ENCODE measurements at regions not wholly inside any gene's neighbourhood (a gene's known extent, or its start where the extent isn't known, plus 50 kb on each side); places are given as distances from the start of the nearest gene placed in this dataset.

DNA sequence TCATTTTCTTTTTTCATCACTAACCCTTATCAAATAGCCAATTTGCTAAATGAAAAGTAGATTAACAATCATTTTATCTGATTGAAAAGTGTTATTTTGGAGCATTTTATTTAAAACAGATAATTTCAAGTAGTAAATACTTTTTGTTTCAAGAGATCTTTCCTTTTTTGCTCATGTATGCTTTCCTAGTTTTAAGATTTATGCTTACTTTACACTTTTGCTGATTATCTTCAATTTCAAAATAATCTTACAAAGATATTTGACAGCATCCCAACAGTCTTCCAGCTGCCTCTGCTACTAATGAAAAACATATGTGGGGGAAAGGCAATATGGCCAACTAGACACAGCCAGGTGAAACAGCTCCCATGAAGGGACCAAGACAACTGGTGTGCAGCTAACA is 1027.3 kb upstream of the CDH9 start:
- Histone ChIP-seq H3K9ac (ENCODE audit: low read depth, low read length) (no peak overlapping the region), H3K36me3 (ENCODE audit: control insufficient read depth, insufficient read depth, low read length) (no peaks in the 10 kb centered on the region), H3K27me3 (ENCODE audit: control insufficient read depth, insufficient read depth, low read length) (no peaks in the 10 kb centered on the region), H3K4me3 (ENCODE audit: low read depth, low read length) (no peak overlapping the region), H3K4me1 (ENCODE audit: control insufficient read depth, insufficient read depth, low read length) (no peaks in the 10 kb centered on the region), H3K9me3 (ENCODE audit: control insufficient read depth, insufficient read depth, low read length) (no peaks in the 10 kb centered on the region)

- Histone ChIP-seq H3K27me3 (ENCODE audit: control insufficient read depth, insufficient read depth, low read length) (no peaks in the 10 kb centered on the region), H3K36me3 (ENCODE audit: control insufficient read depth, insufficient read depth, low read length) (no peaks in the 10 kb centered on the region), H3K9me3 (ENCODE audit: control insufficient read depth, insufficient read depth, low read length) (no peaks in the 10 kb centered on the region), H3K9ac (ENCODE audit: low read depth, low read length) (no peak overlapping the region), H3K4me1 (ENCODE audit: control insufficient read depth, insufficient read depth, low read length) (no peaks in the 10 kb centered on the region), H3K4me3 (ENCODE audit: low read depth, low read length) (no peak overlapping the region)
These were observed 1008.2 kb upstream of the CDH9 start for GRCh38 chr5:28046596-28046995.

DNA sequence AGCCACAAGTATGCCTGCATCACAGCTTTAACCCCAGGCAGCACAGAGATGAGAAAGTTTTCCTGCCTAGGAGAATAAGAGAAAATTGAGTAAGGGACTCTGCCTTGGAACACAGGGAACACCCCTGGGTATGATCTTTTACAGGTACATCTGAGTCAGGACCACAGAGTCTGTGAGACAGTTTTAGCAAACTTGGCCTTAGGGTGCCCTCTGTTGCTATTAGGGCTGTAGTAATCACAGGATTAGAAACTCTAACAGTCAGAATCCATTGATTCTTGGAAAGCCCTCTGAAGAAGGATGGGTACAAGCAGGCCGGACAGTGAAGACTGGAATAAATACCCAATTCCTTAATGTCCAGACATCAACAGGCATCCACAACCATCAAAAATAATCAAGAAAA is 989.5 kb upstream of the CDH9 start:
- Histone ChIP-seq H3K9ac (ENCODE audit: low read depth, low read length) (no peak overlapping the region), H3K4me1 (ENCODE audit: control insufficient read depth, insufficient read depth, low read length) (no peaks in the 10 kb centered on the region), H3K36me3 (ENCODE audit: control insufficient read depth, insufficient read depth, low read length) (no peaks in the 10 kb centered on the region), H3K4me3 (ENCODE audit: low read depth, low read length) (no peak overlapping the region), H3K9me3 (ENCODE audit: control insufficient read depth, insufficient read depth, low read length) (no peaks in the 10 kb centered on the region), H3K27me3 (ENCODE audit: control insufficient read depth, insufficient read depth, low read length) (no peaks in the 10 kb centered on the region)

- no peak overlapping the region for H3K9ac ChIP-seq (ENCODE audit: low read depth, low read length)
- H3K27me3 ChIP-seq (ENCODE audit: control insufficient read depth, insufficient read depth, low read length), result no peaks in the 10 kb centered on the region
- peaks cover 13% of the 10 kb centered on the region for H3K9me3 ChIP-seq (ENCODE audit: control insufficient read depth, insufficient read depth, low read length)
- no peaks in the 10 kb centered on the region for H3K36me3 ChIP-seq (ENCODE audit: control insufficient read depth, insufficient read depth, low read length)
- no peak overlapping the region for H3K4me3 ChIP-seq (ENCODE audit: low read depth, low read length)
- no peaks in the 10 kb centered on the region for H3K4me1 ChIP-seq (ENCODE audit: control insufficient read depth, insufficient read depth, low read length)
These were observed 978.8 kb upstream of the CDH9 start for GRCh38 chr5:28017178-28017577.

- Histone ChIP-seq H3K36me3 (ENCODE audit: control insufficient read depth, insufficient read depth, low read length) (no peaks in the 10 kb centered on the region), H3K4me1 (ENCODE audit: control insufficient read depth, insufficient read depth, low read length) (no peaks in the 10 kb centered on the region), H3K9me3 (ENCODE audit: control insufficient read depth, insufficient read depth, low read length) (peaks cover 15% of the 10 kb centered on the region), H3K27me3 (ENCODE audit: control insufficient read depth, insufficient read depth, low read length) (no peaks in the 10 kb centered on the region), H3K4me3 (ENCODE audit: low read depth, low read length) (no peak overlapping the region), H3K9ac (ENCODE audit: low read depth, low read length) (no peak overlapping the region)
These were observed 976.4 kb upstream of the CDH9 start for GRCh38 chr5:28014779-28015178.

- Histone ChIP-seq H3K4me3 (ENCODE audit: low read depth, low read length) (no peak overlapping the region), H3K27me3 (ENCODE audit: control insufficient read depth, insufficient read depth, low read length) (no peaks in the 10 kb centered on the region), H3K36me3 (ENCODE audit: control insufficient read depth, insufficient read depth, low read length) (no peaks in the 10 kb centered on the region), H3K9ac (ENCODE audit: low read depth, low read length) (no peak overlapping the region), H3K9me3 (ENCODE audit: control insufficient read depth, insufficient read depth, low read length) (peaks cover 15% of the 10 kb centered on the region), H3K4me1 (ENCODE audit: control insufficient read depth, insufficient read depth, low read length) (no peaks in the 10 kb centered on the region)
These were observed 974.2 kb upstream of the CDH9 start for GRCh38 chr5:28012538-28012937.

- H3K4me1 ChIP-seq (ENCODE audit: control insufficient read depth, insufficient read depth, low read length), result no peaks in the 10 kb centered on the region
- H3K27me3 ChIP-seq (ENCODE audit: control insufficient read depth, insufficient read depth, low read length), result no peaks in the 10 kb centered on the region
- H3K4me3 ChIP-seq (ENCODE audit: low read depth, low read length), result no peak overlapping the region
- H3K36me3 ChIP-seq (ENCODE audit: control insufficient read depth, insufficient read depth, low read length), result no peaks in the 10 kb centered on the region
- no peak overlapping the region for H3K9ac ChIP-seq (ENCODE audit: low read depth, low read length)
- peaks cover 15% of the 10 kb centered on the region for H3K9me3 ChIP-seq (ENCODE audit: control insufficient read depth, insufficient read depth, low read length)
These were observed 971.2 kb upstream of the CDH9 start for GRCh38 chr5:28009576-28009975.

DNA sequence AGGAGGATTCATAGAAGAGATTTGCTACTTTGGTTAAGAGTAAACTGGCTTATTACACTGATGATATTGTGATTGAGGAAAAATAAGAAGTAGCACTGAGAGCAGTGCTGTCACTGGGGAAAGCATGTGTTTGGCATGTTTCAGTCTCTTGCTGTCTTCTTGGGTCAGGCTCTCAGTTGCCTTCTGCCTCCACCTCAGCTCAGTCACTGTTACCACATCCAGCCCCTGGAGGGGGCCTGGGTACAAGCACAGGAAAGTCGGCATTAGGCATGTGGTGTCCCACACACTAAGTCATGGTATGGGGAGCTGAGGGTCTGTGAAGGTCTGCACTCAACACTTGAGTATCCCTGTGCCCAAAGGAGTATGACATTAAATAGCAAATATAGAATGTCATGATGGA is 958.3 kb upstream of the CDH9 start:
- Histone ChIP-seq H3K9ac (ENCODE audit: low read depth, low read length) (no peak overlapping the region), H3K4me3 (ENCODE audit: low read depth, low read length) (no peak overlapping the region), H3K27me3 (ENCODE audit: control insufficient read depth, insufficient read depth, low read length) (no peaks in the 10 kb centered on the region)

GRCh38 chr5:27995867-27996266 is 957.5 kb upstream of the CDH9 start:
- H3K27me3 ChIP-seq (ENCODE audit: control insufficient read depth, insufficient read depth, low read length), result no peaks in the 10 kb centered on the region
- no peaks in the 10 kb centered on the region for H3K36me3 ChIP-seq (ENCODE audit: control insufficient read depth, insufficient read depth, low read length)
- H3K9me3 ChIP-seq (ENCODE audit: control insufficient read depth, insufficient read depth, low read length), result no peaks in the 10 kb centered on the region
- no peak overlapping the region for H3K9ac ChIP-seq (ENCODE audit: low read depth, low read length)
- H3K4me1 ChIP-seq (ENCODE audit: control insufficient read depth, insufficient read depth, low read length), result no peaks in the 10 kb centered on the region
- H3K4me3 ChIP-seq (ENCODE audit: low read depth, low read length), result no peak overlapping the region

More for the DNA sequence above, 958.3 kb upstream of the CDH9 start:
- Histone ChIP-seq H3K4me1 (ENCODE audit: control insufficient read depth, insufficient read depth, low read length) (no peaks in the 10 kb centered on the region), H3K36me3 (ENCODE audit: control insufficient read depth, insufficient read depth, low read length) (no peaks in the 10 kb centered on the region), H3K9me3 (ENCODE audit: control insufficient read depth, insufficient read depth, low read length) (no peaks in the 10 kb centered on the region)

- Histone ChIP-seq H3K9ac (ENCODE audit: low read depth, low read length) (no peak overlapping the region), H3K4me3 (ENCODE audit: low read depth, low read length) (no peak overlapping the region), H3K9me3 (ENCODE audit: control insufficient read depth, insufficient read depth, low read length) (no peaks in the 10 kb centered on the region), H3K36me3 (ENCODE audit: control insufficient read depth, insufficient read depth, low read length) (no peaks in the 10 kb centered on the region), H3K27me3 (ENCODE audit: control insufficient read depth, insufficient read depth, low read length) (no peaks in the 10 kb centered on the region), H3K4me1 (ENCODE audit: control insufficient read depth, insufficient read depth, low read length) (no peaks in the 10 kb centered on the region)
These were observed 939.9 kb upstream of the CDH9 start for GRCh38 chr5:27978322-27978721.

DNA sequence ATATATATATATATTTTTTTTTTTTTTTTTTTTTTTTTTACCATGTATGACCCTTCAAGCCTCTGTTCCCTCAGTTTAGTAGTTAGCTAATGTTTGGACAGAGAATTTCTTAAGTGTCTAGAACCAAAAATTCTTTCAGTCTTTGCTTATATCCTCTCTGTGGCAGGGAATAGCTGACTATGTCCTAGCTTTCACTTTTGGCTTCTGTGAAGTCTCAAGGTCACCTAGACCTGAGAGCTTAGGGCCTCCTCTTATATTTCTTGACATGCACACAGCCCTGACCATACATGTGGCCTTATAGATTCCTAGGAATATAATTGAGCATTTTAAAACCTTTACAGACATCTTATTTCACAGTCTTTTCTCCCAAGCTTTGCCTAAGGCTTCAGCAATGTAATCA is 930.8 kb upstream of the CDH9 start:
- no peaks in the 10 kb centered on the region for H3K27me3 ChIP-seq (ENCODE audit: control insufficient read depth, insufficient read depth, low read length)
- no peak overlapping the region for H3K4me3 ChIP-seq (ENCODE audit: low read depth, low read length)
- no peaks in the 10 kb centered on the region for H3K9me3 ChIP-seq (ENCODE audit: control insufficient read depth, insufficient read depth, low read length)
- no peak overlapping the region for H3K9ac ChIP-seq (ENCODE audit: low read depth, low read length)
- H3K4me1 ChIP-seq (ENCODE audit: control insufficient read depth, insufficient read depth, low read length), result no peaks in the 10 kb centered on the region
- H3K36me3 ChIP-seq (ENCODE audit: control insufficient read depth, insufficient read depth, low read length), result no peaks in the 10 kb centered on the region

DNA sequence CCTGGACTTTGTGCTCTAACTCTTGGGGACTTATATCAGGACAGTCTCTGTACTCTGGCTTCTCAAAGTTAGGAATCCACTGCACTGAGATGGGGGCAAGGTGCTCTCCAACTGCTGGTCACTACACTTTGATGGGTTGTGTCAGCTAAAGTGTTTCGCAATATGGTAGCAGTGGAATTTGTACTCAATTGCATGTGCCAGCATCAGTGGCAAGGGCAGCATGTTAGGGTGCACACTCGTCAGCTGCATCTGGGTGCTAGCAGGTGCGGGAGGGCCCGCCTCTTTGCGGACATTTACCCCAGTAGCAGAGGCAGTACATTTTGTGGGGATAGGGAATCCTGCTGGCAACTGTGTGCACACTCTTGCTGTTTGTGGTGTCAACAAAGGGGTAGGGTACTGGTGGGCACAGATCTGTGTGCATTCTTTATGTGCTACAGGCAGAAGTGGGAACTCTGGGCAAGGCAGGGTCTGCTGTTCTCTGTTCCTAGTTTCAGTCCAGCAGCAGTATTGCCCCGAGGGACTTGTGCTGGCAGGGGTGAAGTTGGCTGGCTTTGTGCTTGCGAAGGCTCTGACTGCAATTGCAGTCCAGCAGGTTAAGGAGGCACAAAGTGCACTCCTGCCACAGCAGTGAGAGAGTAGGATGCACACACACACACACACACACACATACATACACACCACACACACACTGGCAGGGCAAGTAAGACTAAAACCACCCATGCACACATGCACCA is 924.8 kb upstream of the CDH9 start:
- no peak overlapping the region for H3K9ac ChIP-seq (ENCODE audit: low read depth, low read length)
- H3K4me3 ChIP-seq (ENCODE audit: low read depth, low read length), result no peak overlapping the region
- H3K4me1 ChIP-seq (ENCODE audit: control insufficient read depth, insufficient read depth, low read length), result no peaks in the 10 kb centered on the region
- H3K27me3 ChIP-seq (ENCODE audit: control insufficient read depth, insufficient read depth, low read length), result no peaks in the 10 kb centered on the region
- H3K36me3 ChIP-seq (ENCODE audit: control insufficient read depth, insufficient read depth, low read length), result no peaks in the 10 kb centered on the region
- H3K9me3 ChIP-seq (ENCODE audit: control insufficient read depth, insufficient read depth, low read length), result no peaks in the 10 kb centered on the region
